IMR-90 (cell line): ENCODE measurements at regions not wholly inside any gene's neighbourhood (a gene's known extent, or its start where the extent isn't known, plus 50 kb on each side); places are given as distances from the start of the nearest gene placed in this dataset.

ENCODE experiments used
- CEBPB ChIP-seq: IDR thresholded peaks from 2 replicates; pipeline ENCODE4 v1.6.1; 2012; ENCODE audit warnings: low read depth, low read length, improper control_type of control experiment
- RAD21 ChIP-seq: IDR thresholded peaks from 2 replicates; pipeline ENCODE4 v1.6.1; 2012; ENCODE audit warnings: low read length, improper control_type of control experiment
- USF2 ChIP-seq: fragments of 150-350 bp; IDR thresholded peaks from 2 replicates; pipeline ENCODE4 v1.6.1; 2017; ENCODE audit warnings: mild to moderate bottlenecking, antibody characterized with exemption, low read length, low read depth

GRCh38 chr1:208318150-208318734 is 74.1 kb upstream of the PLXNA2 start:
- no peak for TF ChIP-seq USF2
- no peak for TF ChIP-seq RAD21
- TF ChIP-seq CEBPB, result no peak
